Spinal cord (tissue), 9 donors: ENCODE measurements at regions not wholly inside any gene's neighbourhood (a gene's known extent, or its start where the extent isn't known, plus 50 kb on each side); places are given as distances from the start of the nearest gene placed in this dataset.

ENCODE experiments used
- DNase-seq, 6 donors: peaks; one replicate each; pipeline versions ENCODE4 v3.0.0 to v3.0.0-alpha.2; 2013 to 2015; ENCODE audit warnings: low spot score in 6 of 6, low read depth in 4 of 6
- H3K27ac ChIP-seq: one replicate; pipeline ENCODE4 v1.5.1; 2013; ENCODE audit warnings: low read depth, low read length, control low read depth
- H3K27me3 ChIP-seq: one replicate; pipeline ENCODE4 v1.6.1; 2013; ENCODE audit warnings: low read length; ENCODE audit not compliant: control insufficient read depth, insufficient read depth
- H3K36me3 ChIP-seq: one replicate; pipeline ENCODE4 v1.6.1; 2013; ENCODE audit warnings: low read length; ENCODE audit not compliant: control insufficient read depth, insufficient read depth
- H3K4me1 ChIP-seq: one replicate; pipeline ENCODE4 v1.6.1; 2013; ENCODE audit warnings: low read length; ENCODE audit not compliant: control insufficient read depth, insufficient read depth
- H3K4me3 ChIP-seq: one replicate; pipeline ENCODE4 v1.5.1; 2013; ENCODE audit warnings: low read depth, low read length, control low read depth
- H3K9me3 ChIP-seq: one replicate; pipeline ENCODE4 v1.6.1; 2013; ENCODE audit warnings: low read length; ENCODE audit not compliant: control insufficient read depth, insufficient read depth
- WGBS: methylation state at CpG from one replicate; pipeline ENCODE4 v1.1.5; 2013; ENCODE audit warnings: missing lambda C conversion rate; ENCODE audit not compliant: insufficient coverage; 5-methylcytosine and 5-hydroxymethylcytosine counted together
- donor health status: healthy.

DNA sequence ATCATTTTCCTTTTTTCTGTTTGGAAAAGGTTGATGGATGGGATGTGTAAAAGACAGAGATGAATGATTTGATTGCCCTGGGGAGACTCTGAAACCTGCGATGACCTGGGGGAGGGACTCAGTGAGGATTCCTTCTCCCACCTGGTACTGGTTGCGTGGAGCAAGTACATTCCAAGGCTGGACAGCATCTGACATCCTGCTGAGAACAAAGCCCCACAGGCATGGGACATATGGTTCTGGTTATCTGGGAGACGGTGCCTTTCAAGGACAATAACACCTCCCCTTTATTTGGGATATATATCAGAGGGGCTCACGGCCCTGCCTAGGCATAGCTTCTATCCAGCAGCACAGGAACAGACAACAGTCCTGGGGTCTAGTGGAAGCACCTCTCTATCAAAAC is 527.8 kb downstream of the METTL15 start:
- WGBS, result 86% methylated on average over 2 of the region's 4 CpGs
- Histone ChIP-seq H3K4me3 (no peak overlapping the region), H3K27me3 (no peaks in the 10 kb centered on the region), H3K27ac (no peak overlapping the region), H3K4me1 (no peaks in the 10 kb centered on the region), H3K36me3 (no peaks in the 10 kb centered on the region), H3K9me3 (no peaks in the 10 kb centered on the region)
- no peak for DNase-seq

DNA sequence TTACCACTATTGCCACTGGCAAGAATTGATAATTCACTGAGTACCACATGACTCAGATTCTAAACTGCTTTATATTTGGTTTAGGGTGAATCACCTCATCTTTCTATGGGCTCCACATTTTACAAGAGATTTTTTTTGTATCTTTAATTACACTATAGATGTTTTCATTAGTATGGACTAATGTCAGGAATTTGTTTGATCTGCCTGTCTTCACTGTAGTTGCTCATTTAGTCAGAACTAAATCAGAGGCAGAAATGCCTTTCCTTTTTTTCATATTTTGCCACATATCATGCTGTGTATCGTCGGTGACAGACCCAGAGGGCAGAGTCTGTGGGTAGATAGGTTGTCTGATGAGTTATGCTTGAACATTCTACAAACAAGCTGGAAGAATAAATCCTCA is 524.1 kb downstream of the METTL15 start:
- Histone ChIP-seq H3K4me3 (no peak overlapping the region), H3K27me3 (no peaks in the 10 kb centered on the region), H3K27ac (no peak overlapping the region), H3K9me3 (no peaks in the 10 kb centered on the region), H3K36me3 (no peaks in the 10 kb centered on the region), H3K4me1 (no peaks in the 10 kb centered on the region)
- no peak for DNase-seq
- WGBS, result no CpG with 5 or more reads among the region's 2 CpGs

DNA sequence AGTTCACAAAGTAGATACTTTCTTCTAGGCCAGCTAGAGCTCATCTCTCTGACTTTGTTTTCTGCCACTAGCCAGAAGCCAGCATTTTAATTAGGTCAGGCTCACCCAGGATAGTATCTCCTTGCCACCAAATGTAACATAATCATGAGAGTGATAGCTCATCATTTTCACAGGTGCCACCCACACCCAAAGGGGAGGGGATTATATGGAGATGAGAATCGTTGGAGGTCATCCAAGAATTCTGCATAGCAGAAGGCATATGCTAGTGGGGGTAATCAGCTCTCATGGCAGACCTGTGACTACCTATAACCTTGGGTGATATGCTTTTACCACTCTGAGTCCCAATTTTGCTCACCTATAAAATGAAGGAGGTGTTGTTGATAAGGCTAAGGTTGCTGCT is 523.0 kb downstream of the METTL15 start:
- no peak for DNase-seq
- H3K4me3 ChIP-seq, result no peak overlapping the region
- no CpG with 5 or more reads among the region's 1 CpG for WGBS
- H3K9me3 ChIP-seq, result no peaks in the 10 kb centered on the region
- H3K4me1 ChIP-seq, result no peaks in the 10 kb centered on the region
- no peaks in the 10 kb centered on the region for H3K36me3 ChIP-seq
- H3K27ac ChIP-seq, result no peak overlapping the region
- H3K27me3 ChIP-seq, result no peaks in the 10 kb centered on the region

DNA sequence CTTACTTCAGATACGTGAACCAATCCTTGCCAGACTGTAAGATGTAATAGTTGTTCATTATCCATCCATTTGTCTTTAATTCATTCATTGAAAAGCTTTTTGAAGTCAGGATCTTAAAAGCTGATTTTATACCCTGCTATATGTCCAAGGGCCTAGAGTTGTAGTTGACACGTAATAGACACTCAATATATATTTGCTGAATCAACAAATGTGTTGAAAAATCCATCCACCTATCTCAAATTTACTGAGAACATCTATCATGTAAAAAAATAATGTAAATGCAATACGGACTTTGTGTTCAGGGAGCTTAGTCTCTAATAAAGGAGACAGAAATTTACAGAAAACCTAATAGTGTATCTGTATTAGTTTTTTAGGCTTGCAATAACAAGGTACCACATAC is 521.0 kb downstream of the METTL15 start:
- no peaks in the 10 kb centered on the region for H3K9me3 ChIP-seq
- no peaks in the 10 kb centered on the region for H3K27me3 ChIP-seq
- WGBS, result no CpG with 5 or more reads among the region's 3 CpGs
- no peak overlapping the region for H3K4me3 ChIP-seq
- DNase-seq, result no peak
- no peaks in the 10 kb centered on the region for H3K4me1 ChIP-seq
- H3K27ac ChIP-seq, result no peak overlapping the region
- H3K36me3 ChIP-seq, result no peaks in the 10 kb centered on the region

DNA sequence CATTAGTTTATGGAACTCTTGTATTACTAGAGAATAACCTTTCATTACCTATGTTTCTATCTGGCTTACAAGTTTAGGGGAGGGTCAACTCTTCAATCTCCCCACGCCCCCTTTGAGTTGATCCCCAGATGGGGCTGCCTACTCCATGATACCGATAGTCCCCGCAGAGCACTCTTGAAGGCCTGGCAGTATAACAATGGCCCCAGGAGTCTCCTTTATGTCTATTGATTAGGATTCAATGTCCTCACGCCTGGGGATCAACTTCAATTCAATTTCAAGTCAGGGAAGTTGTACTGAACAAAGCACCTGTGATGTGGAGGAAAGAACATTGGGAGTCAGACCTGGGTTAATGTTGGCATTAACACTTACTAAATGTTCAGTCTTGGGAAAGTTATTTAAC is 520.2 kb downstream of the METTL15 start:
- WGBS, result no CpG with 5 or more reads among the region's 4 CpGs
- Histone ChIP-seq H3K27ac (no peak overlapping the region), H3K4me3 (no peak overlapping the region)

DNA sequence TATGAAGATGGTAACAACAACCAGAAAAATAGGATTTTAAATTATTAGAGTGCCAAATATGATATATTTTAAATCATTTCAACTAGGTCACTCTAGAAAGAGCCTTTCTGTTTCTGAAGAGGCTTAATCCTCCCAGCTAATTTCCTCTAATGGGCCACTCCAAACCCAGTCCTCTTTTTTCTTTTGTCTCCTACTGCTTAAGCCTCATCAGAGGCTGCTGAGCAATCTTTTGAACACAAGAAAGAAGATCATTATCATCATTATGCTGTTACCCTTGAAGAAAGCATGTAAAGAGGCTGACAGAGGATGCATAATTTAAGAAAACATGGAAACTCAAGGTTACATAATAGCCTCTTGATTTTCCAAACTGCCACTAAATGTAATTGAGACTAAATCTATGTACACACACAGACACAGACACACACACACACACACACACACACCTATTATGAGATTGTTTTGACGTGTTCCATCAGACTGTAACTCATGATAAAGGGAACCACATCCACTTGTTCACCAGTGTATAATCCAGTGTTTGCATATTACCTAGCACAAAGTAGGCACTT is 519.6 kb downstream of the METTL15 start:
- H3K27me3 ChIP-seq, result no peaks in the 10 kb centered on the region
- WGBS, result no CpG with 5 or more reads among the region's 1 CpG

More for the DNA sequence above, 520.2 kb downstream of the METTL15 start:
- Histone ChIP-seq H3K36me3 (no peaks in the 10 kb centered on the region), H3K27me3 (no peaks in the 10 kb centered on the region), H3K9me3 (no peaks in the 10 kb centered on the region), H3K4me1 (no peaks in the 10 kb centered on the region)
- no peak for DNase-seq

DNA sequence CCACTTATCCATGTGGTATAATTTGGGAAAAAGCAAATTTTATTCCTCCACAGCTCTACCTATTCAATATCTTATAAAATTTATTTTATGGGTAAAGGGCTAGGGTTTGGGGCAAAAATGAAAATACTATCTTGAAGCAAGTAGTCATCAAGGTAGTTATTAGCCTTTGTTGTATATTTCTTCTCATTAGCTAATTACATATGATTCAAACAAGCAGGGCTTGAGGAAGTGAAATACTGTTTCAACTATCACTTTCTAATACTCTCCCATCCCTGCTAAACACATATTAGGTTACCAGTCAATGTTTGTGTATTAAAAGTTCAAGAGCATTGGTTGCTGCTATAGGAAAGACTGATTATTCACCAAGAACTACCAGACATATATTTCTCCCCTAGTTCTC is 517.3 kb downstream of the METTL15 start:
- Histone ChIP-seq H3K4me1 (no peaks in the 10 kb centered on the region), H3K9me3 (no peaks in the 10 kb centered on the region), H3K27ac (no peak overlapping the region), H3K27me3 (no peaks in the 10 kb centered on the region), H3K4me3 (no peak overlapping the region), H3K36me3 (no peaks in the 10 kb centered on the region)
- no peak for DNase-seq

More for the DNA sequence above, 519.6 kb downstream of the METTL15 start:
- Histone ChIP-seq H3K9me3 (no peaks in the 10 kb centered on the region), H3K27ac (no peak overlapping the region), H3K4me3 (no peak overlapping the region), H3K4me1 (no peaks in the 10 kb centered on the region), H3K36me3 (no peaks in the 10 kb centered on the region)
- DNase-seq, result no peak

DNA sequence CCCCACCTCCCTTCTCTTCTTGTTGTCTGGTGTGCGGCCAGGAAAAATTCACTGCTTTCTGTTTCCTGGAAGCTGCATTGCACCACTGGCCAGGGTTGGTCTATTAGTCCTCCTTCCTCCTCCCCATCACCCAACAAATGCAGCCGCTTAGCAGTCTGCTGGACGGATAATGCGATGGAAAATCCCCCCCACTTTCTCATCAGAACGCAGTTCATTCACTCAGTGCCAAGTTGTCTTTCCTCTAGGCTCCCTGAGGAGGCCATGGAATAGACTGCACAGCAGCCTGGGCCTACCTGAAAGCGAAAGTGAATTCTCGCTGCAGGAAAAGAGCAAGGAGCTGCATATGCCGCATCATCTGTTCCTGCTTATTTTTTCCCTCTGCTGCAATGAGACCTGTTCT is 513.6 kb downstream of the METTL15 start:
- peak in 2 of 6 donors; percentile 56 for DNase-seq
- Histone ChIP-seq H3K4me1 (no peaks in the 10 kb centered on the region), H3K27ac (no peak overlapping the region), H3K9me3 (no peaks in the 10 kb centered on the region), H3K4me3 (no peak overlapping the region), H3K27me3 (no peaks in the 10 kb centered on the region), H3K36me3 (no peaks in the 10 kb centered on the region)
- 75% methylated on average over 5 of the region's 8 CpGs for WGBS

DNA sequence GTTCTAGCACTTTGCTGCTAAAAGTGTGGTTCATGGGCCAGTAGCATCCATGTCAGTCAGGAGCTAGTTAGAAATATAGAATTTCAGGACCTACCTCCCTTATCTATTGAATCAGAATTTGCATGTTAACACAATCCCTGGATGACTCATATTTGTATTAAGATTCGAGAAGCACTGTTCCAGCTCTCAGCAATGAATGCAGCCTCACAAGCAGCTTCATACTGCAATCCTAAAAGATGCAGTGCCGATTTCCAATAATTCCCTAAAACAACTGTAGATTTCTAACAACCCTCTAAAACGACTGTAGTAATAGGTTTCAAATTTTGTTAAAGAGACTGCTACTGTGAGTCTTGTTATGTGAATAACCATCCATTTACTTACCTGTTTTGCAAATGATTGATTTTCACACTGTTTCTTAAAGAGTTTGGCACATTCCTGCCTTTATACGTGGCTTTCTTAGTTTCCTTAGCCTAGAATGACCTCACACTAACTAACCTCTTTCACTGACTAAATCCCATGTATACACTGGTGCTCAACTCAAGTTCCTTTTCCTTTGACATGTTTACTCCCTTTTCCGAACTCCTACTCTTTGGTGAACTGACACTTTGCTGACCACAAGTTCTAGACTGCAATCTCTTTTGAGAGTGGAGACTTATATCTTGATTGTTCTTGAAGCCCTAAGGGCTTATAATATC is 511.8 kb downstream of the METTL15 start:
- Histone ChIP-seq H3K36me3 (no peaks in the 10 kb centered on the region), H3K27me3 (no peaks in the 10 kb centered on the region), H3K9me3 (no peaks in the 10 kb centered on the region), H3K27ac (no peak overlapping the region), H3K4me3 (no peak overlapping the region), H3K4me1 (no peaks in the 10 kb centered on the region)
- no peak for DNase-seq
- WGBS, result 33% methylated on average over 1 of the region's 5 CpGs

DNA sequence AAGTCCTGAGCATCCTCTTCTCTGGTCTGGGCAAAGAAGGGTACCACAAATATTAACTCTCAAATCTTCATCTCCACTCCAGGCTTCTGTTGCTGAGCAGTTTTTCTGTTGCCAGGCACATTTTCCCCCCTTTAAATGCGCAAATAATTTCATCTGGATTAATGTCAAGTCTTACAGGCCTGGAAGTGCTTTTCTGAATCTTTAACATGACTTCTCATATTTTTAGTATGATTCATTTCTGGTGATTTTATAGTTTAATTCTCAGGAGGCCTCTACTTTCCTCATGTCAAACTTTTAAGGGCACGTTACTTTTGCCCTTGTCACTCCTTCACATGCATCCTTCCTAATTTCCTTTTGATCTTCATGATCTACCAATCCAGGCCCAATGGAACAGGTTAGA is 510.2 kb downstream of the METTL15 start:
- DNase-seq, result no peak
- no peaks in the 10 kb centered on the region for H3K27me3 ChIP-seq
- H3K4me3 ChIP-seq, result no peak overlapping the region
- no peaks in the 10 kb centered on the region for H3K36me3 ChIP-seq
- H3K9me3 ChIP-seq, result no peaks in the 10 kb centered on the region
- WGBS, result no CpG with 5 or more reads among the region's 2 CpGs
- no peaks in the 10 kb centered on the region for H3K4me1 ChIP-seq
- H3K27ac ChIP-seq, result no peak overlapping the region
